ENCODE measurements at regions not wholly inside any gene's neighbourhood (a gene's known extent, or its start where the extent isn't known, plus 50 kb on each side); places are given as distances from the start of the nearest gene placed in this dataset.
"Not testable (repeated sequence)": the region's sequence is repeated elsewhere in the genome, so short reads cannot be mapped to it uniquely, and the experiment has no call there.

DNA sequence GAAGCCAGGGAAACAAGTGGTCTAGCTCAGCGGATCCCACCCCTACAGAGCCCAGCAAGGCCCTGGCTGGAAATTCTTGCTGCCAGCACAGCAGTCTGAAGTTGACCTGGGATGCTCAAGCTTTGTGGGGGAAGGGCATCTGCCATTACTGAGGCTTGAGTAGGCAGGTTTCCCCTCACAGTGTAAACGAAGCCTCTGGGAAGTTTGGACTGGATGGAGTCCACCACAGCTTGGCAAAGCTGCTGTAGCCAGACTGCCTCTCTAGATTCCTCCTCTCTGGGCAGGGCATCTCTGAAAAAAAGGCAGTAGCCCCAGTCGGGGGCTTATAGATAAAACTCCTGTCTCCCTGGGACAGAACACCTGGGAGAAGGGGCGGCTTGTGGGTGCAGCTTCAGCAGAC lies 365.9 kb upstream of the SALL1 start:
- in situ Hi-C loops (cut with MboI; ENCODE audit: low pct_unique_long_range_greater_than_20kb, low sequenced_read_pairs); DNase-seq: not testable (repeated sequence)

GRCh38 chr16:51510416-51510815 lies 359.3 kb upstream of the SALL1 start:
- DNase-seq: no peak
- in situ Hi-C loops (cut with MboI; ENCODE audit: low pct_unique_long_range_greater_than_20kb, low sequenced_read_pairs): no loop called here

DNA sequence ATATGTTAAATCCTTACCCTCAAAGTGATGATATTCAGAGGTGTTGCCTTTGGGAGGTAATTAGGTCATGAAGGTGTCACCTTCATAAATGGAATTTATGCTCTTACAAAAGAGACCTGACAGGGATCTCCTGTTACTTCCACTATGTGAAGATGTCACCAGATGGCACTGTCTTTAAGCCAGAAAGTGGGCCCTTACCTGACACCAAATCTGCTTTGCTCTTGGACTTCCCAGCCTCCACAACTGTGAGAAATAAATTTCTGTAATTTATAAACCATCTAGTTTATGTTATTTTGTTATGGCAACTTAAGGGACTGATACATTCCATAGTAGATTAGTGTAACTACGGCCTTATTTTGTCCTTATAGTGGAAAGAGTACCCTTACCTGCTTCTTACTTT lies 358.3 kb upstream of the SALL1 start:
- in situ Hi-C loops (cut with MboI; ENCODE audit: low pct_unique_long_range_greater_than_20kb, low sequenced_read_pairs): no loop called here
- DNase-seq: no peak

DNA sequence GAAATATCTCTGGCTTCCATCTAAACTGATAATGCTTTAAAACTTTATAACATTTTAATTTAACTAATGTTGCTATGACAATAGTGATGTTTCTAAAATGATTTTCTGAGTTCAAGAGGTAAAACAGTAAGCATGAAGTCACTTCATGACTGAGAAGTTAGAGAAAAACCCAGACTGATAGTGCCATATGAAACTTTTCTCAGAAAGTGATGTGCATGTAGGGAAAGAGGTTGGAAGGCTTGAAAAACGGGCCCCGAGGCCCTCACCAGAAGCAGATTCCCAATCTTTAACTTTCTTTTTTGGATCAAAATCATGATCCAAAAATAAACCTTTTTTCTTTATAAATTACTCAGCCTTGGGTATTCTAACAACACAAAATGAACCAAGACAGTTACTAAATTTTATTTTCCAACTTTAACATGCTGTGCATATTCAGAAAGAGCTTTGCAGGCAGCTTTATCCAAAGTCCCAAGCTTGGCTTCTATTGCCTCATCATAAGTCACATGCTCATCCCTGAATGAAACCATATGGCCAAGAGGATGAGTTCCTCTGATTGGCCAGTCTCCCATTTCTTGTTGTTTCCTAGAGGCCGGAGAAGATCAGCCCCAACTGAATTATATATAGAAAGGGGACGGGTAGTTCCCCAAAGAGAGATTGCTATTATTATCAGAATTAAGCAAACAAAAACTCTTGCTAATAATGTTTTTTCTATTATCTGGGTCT lies 357.6 kb upstream of the SALL1 start:
- in situ Hi-C loops (cut with MboI; ENCODE audit: low pct_unique_long_range_greater_than_20kb, low sequenced_read_pairs): no loop called here

GRCh38 chr16:51507286-51507685 lies 356.2 kb upstream of the SALL1 start:
- no peak for DNase-seq
- in situ Hi-C loops (cut with MboI; ENCODE audit: low pct_unique_long_range_greater_than_20kb, low sequenced_read_pairs): no loop called here

More for the DNA sequence above, 357.6 kb upstream of the SALL1 start:
- DNase-seq: no peak

DNA sequence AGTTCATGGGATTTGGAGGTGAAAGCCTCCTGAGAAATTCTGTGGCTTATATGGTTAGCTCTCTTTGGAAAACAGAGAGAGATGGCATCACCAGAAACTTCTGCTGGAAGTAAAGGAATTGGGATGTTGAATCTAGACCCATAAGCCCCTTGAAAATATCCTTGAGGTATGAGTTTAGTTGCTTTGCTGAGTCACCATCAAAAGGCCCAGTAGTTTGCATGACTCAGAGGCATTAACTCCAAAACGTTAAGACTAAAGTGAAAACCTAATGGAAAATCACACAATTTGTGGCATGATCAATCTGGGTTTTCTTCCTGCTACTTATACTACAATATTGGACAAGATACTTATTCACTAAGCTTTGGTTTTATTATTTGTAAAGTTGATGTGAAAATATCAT lies 349.2 kb upstream of the SALL1 start:
- DNase-seq: no peak
- in situ Hi-C loops (cut with MboI; ENCODE audit: low pct_unique_long_range_greater_than_20kb, low sequenced_read_pairs): no loop called here

- in situ Hi-C loops (cut with MboI; ENCODE audit: low pct_unique_long_range_greater_than_20kb, low sequenced_read_pairs): no loop called here
- no peak for DNase-seq
Observed at GRCh38 chr16:51497541-51498211, 346.6 kb upstream of the SALL1 start.

DNA sequence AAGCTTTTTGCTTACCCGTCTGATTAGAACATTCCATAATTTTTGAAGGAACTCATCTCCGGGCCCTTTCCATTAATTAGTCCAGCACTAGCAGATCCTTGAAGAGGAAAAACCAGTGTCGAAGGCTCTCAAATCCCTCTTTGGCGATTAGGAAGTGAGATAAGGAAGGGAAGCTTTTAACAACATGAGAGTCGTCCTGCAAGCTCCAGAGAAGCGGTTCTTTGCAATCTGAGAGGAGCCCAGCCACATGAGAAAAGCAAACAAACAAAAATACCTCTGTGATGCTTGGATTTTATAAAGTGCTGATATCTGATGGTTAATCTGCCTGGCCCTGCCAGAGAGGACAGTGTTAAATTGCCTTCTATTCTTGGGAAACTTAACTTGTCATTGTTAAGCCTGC lies 339.8 kb upstream of the SALL1 start:
- no peak for DNase-seq
- in situ Hi-C loops (cut with MboI; ENCODE audit: low pct_unique_long_range_greater_than_20kb, low sequenced_read_pairs): no loop called here

- in situ Hi-C loops (cut with MboI; ENCODE audit: low pct_unique_long_range_greater_than_20kb, low sequenced_read_pairs): no loop called here
- DNase-seq: no peak
Observed at GRCh38 chr16:51487880-51488279, 336.8 kb upstream of the SALL1 start.

GRCh38 chr16:51474414-51475091 lies 323.5 kb upstream of the SALL1 start:
- in situ Hi-C loops (cut with MboI; ENCODE audit: low pct_unique_long_range_greater_than_20kb, low sequenced_read_pairs): no loop called here
- no peak for DNase-seq

- DNase-seq: no peak
- in situ Hi-C loops (cut with MboI; ENCODE audit: low pct_unique_long_range_greater_than_20kb, low sequenced_read_pairs): no loop called here
Observed at GRCh38 chr16:51473091-51473490, 322.0 kb upstream of the SALL1 start.

DNA sequence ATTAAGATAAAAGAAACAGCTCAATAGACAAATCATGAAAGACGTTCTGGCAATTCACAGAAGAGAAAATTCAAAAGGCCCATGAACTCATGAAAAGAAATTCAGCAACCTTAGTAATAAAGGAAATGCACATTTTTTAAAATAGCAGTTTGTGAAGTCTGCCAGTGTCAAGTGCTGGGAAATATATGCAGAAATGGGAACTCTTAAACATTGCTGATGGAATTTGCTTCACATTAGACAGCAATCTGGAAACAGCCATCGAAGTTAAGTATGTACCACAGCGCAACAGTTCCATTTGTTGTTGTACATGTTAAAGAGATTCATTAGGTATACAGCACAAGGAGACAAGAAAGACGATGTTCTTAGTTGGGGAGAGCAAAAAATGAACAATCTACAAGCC lies 319.4 kb upstream of the SALL1 start:
- in situ Hi-C loops (cut with MboI; ENCODE audit: low pct_unique_long_range_greater_than_20kb, low sequenced_read_pairs): no loop called here
- DNase-seq: no peak

GRCh38 chr16:51464996-51465395 lies 313.9 kb upstream of the SALL1 start:
- in situ Hi-C loops (cut with MboI; ENCODE audit: low pct_unique_long_range_greater_than_20kb, low sequenced_read_pairs): no loop called here

GRCh38 chr16:51461255-51461654 lies 310.2 kb upstream of the SALL1 start:
- in situ Hi-C loops (cut with MboI; ENCODE audit: low pct_unique_long_range_greater_than_20kb, low sequenced_read_pairs): no loop called here
- no peak for DNase-seq

More at GRCh38 chr16:51464996-51465395, 313.9 kb upstream of the SALL1 start:
- DNase-seq: no peak

- in situ Hi-C loops (cut with MboI; ENCODE audit: low pct_unique_long_range_greater_than_20kb, low sequenced_read_pairs): no loop called here
- DNase-seq: no peak
Observed at GRCh38 chr16:51458356-51459140, 307.5 kb upstream of the SALL1 start.

DNA sequence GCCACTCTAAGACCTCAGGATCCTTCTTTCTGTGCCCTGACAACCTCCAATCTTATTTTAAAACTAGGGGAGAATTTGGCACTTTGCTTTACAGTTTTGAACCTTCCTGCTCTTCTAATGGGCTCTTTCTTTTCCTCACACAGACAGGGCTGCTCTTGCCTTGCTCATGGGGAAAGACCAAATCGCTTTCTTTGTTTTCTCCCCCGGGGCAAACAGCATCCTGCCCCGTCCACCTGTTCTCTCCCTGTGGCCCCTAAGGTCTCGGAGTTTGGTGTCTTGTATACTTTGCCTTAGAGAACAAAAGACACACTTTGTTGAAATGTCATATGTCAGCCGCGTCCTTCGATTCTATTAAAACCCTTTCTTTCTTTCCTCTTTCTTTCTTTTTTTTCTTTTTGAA lies 306.7 kb upstream of the SALL1 start:
- DNase-seq: no peak
- in situ Hi-C loops (cut with MboI; ENCODE audit: low pct_unique_long_range_greater_than_20kb, low sequenced_read_pairs): no loop called here

- DNase-seq: no peak
- in situ Hi-C loops (cut with MboI; ENCODE audit: low pct_unique_long_range_greater_than_20kb, low sequenced_read_pairs): no loop called here
Observed at GRCh38 chr16:51455398-51455797, 304.3 kb upstream of the SALL1 start.

DNA sequence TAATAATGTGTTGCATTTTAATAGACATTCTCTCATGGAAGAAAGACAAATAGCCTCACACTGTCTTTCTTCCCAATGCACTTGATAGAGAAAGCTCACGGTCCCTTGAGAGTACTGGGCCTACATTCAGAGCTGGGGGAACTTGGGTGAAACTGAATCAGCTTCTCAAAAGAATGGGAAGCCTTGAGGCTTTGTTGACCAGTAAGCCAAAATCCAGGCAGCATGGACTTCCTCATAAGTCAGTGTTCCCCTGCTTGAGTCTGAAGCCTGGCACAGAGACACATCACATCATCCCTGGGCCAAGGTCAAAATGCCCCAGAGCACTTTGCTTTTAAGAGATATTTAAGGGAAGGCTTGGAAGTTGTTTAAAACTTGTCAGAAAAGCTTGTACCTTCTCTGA lies 302.2 kb upstream of the SALL1 start:
- in situ Hi-C loops (cut with MboI; ENCODE audit: low pct_unique_long_range_greater_than_20kb, low sequenced_read_pairs): no loop called here
- DNase-seq: no peak

- DNase-seq: no peak
- in situ Hi-C loops (cut with MboI; ENCODE audit: low pct_unique_long_range_greater_than_20kb, low sequenced_read_pairs): no loop called here
Observed at GRCh38 chr16:51450909-51451308, 299.8 kb upstream of the SALL1 start.

DNA sequence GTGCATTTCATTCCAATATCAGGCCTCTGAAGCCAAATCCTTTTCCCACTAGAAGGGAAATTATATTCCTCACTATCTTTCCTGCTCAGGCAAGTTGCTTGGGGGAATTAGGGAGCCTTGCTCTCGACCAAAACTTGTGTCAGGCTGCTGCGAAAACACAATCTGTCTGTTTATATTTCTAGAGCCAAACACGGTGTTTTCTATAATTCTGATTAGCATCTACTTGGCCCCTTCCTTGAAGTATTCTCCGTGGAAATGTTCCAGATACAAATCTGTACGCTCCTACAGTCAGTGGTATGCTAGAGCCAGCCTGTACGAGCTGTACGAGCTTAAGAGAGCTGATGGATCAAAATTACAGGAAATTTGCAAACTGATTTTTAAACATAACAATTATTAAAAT lies 299.3 kb upstream of the SALL1 start:
- no peak for DNase-seq
- in situ Hi-C loops (cut with MboI; ENCODE audit: low pct_unique_long_range_greater_than_20kb, low sequenced_read_pairs): no loop called here

All from KBM-7 (cell line).